Urinary bladder (tissue), 3 donors: ENCODE measurements at regions not wholly inside any gene's neighbourhood (a gene's known extent, or its start where the extent isn't known, plus 50 kb on each side); places are given as distances from the start of the nearest gene placed in this dataset.

Source experiments
- DNase-seq: peaks from one replicate; pipeline ENCODE4 v3.0.0-alpha.2; 2015; ENCODE audit errors: extremely low spot score
- H3K27ac ChIP-seq: one replicate; pipeline ENCODE4 v1.5.1; 2013; ENCODE audit warnings: low read depth, mild to moderate bottlenecking, moderate library complexity
- H3K36me3 ChIP-seq: one replicate; pipeline ENCODE4 v1.6.1; 2013; ENCODE audit warnings: mild to moderate bottlenecking, moderate library complexity; ENCODE audit not compliant: insufficient read depth
- H3K4me1 ChIP-seq: one replicate; pipeline ENCODE4 v1.6.1; 2013; ENCODE audit warnings: mild to moderate bottlenecking, moderate library complexity; ENCODE audit not compliant: insufficient read depth
- H3K4me3 ChIP-seq: one replicate; pipeline ENCODE4 v1.5.1; 2013; ENCODE audit warnings: low read depth, low read length
- WGBS: extraction: QIAGEN DNeasy Blood & Tissue Kit; methylation state at CpG from one replicate; pipeline ENCODE4 v1.1.7; 2013; 5-methylcytosine and 5-hydroxymethylcytosine counted together
- donor health status: healthy with polysubstance abuse.
- donor health status: healthy.

DNA sequence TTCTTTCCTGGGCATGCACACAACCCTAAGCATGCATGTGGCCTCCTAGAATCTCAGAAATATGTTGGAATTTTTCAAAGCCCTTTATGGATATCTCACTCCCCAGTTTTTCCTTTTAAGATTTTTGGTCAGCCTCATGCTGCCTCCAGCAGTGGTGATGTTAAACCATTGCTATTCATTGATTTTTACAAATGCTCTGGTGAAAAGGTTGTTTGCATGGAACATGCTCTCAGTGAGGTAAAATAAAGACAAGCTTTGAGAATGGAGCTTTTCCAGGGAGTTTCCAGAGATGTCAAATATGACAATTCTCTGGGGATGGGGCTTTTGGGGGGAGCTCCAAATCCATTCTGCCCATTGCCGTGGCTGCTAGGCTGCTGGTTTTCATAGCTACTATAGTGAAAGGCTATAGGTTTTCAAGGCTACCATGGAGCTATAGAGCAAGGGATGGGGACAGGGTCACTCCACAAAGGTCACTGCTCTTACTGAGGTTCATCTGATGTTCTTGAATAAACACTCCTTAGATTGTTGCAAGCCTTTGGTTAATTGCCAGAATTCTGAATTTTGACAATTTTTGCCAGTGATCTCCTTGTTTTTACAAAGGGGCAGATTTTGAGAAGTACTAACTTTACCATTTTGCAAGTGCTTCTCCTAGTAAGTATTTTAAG, 178.1 kb upstream of the ARG1 start:
- H3K36me3 ChIP-seq = no peaks in the 10 kb centered on the region
- no peaks in the 10 kb centered on the region for H3K4me1 ChIP-seq
- H3K27ac ChIP-seq = no peak overlapping the region
- no peak for DNase-seq
- 92% methylated on average over 1 of the region's 1 CpG for WGBS
- no peak overlapping the region for H3K4me3 ChIP-seq

- H3K4me3 ChIP-seq = no peak overlapping the region
- no peaks in the 10 kb centered on the region for H3K36me3 ChIP-seq
- no peak for DNase-seq
- no peak overlapping the region for H3K27ac ChIP-seq
- 21% methylated on average over 3 of the region's 3 CpGs for WGBS
- no peaks in the 10 kb centered on the region for H3K4me1 ChIP-seq
Measured at GRCh38 chr6:131398176-131398575, 174.8 kb upstream of the ARG1 start.

DNA sequence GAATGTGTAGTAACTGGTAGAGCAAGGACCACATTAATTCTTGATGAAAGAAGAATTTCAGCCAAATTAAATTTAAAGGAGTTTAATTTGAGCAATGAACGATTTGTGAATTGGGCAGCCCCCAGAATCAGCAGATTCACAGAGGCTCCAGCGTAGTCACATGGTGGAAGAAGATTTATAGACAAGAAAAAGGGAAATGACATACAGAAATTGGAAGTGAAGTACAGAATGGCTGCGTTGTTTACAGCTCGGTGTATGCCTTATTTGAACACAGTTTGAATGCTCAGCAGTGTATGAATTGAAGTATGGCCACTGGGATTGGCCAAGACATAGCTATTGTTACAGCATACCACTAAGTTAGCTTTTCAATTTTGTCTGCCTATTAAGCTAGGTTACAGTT, 173.6 kb upstream of the ARG1 start:
- Histone ChIP-seq H3K36me3 (no peaks in the 10 kb centered on the region), H3K27ac (peak overlapping the region; percentile 0), H3K4me3 (no peak overlapping the region), H3K4me1 (no peaks in the 10 kb centered on the region)
- 62% methylated on average over 4 of the region's 4 CpGs for WGBS
- DNase-seq = no peak

DNA sequence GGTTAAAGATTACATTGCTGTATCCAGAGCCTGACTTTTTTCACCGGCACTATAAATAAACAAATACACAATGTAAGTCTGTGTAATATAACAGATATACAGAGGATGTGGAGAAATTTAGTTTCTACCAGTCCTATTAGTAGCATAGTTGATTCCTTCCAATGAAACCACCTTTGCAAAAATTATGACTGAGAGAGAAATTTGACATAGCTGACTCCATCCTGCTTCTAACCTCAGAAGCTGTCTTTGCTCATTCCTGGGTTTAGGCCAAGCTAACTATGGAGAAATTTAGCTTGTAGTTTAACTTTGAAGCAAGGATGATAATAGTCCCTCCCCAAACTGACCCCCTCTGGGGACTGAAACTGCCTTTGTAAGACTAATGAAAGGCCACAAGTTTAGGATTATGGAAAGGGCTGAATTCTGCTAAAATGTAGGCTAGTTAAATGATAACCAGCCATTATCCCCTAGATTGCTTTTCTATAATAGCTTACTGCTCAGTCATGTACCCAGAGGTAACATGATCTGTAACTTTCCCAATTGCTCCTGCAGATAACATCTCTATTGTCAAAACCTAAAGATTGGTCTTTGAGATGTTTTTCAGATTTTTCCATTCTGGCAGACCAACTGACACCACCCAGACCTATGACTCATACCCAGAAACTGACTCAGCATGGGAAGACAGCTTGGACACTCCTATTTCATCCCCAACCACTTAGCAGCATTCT, 172.8 kb upstream of the ARG1 start:
- no peak for DNase-seq
- Histone ChIP-seq H3K36me3 (no peaks in the 10 kb centered on the region), H3K4me1 (no peaks in the 10 kb centered on the region), H3K27ac (no peak overlapping the region), H3K4me3 (no peak overlapping the region)
- 70% methylated on average over 1 of the region's 1 CpG for WGBS

DNA sequence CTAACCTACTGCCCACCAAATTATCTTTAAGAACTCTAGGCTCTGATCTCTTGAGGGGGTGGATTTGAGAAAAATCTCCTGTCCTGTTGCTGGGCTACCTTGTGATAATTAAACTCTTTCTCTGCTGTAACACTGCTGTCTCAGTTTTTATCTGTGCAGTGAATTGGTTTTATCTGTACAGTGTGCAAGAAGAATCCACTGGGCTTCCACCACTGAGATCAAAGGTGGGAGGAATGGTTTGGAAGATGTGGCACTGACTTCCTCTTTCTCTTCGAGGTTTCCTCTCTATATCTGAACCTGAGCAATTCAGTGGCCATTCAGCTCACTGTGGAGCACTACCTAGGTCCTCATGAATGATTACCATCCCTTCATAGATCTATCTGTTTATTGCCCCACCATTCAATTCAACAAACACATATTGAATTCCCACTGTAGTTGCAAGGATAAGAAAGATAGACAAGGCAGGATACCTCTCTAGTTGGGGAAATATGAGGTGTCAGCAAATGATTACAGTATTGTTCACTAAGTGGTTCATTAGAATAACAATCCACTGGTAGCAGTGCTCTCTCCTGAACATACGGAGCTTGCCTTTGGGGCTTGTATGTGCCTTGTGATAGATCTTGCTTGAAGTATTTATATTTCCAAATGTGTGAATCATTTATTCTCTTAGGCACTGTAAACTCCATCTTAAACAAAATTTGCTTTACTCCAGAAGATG, 172.1 kb upstream of the ARG1 start:
- H3K36me3 ChIP-seq = no peaks in the 10 kb centered on the region
- DNase-seq = no peak
- no peaks in the 10 kb centered on the region for H3K4me1 ChIP-seq
- no peak overlapping the region for H3K4me3 ChIP-seq
- no peak overlapping the region for H3K27ac ChIP-seq
- WGBS = 82% methylated on average over 2 of the region's 2 CpGs

GRCh38 chr6:131408811-131409210, 164.2 kb upstream of the ARG1 start:
- Histone ChIP-seq H3K4me3 (no peak overlapping the region), H3K36me3 (no peaks in the 10 kb centered on the region), H3K4me1 (no peaks in the 10 kb centered on the region), H3K27ac (no peak overlapping the region)
- no peak for DNase-seq
- WGBS = 69% methylated on average over 1 of the region's 1 CpG

DNA sequence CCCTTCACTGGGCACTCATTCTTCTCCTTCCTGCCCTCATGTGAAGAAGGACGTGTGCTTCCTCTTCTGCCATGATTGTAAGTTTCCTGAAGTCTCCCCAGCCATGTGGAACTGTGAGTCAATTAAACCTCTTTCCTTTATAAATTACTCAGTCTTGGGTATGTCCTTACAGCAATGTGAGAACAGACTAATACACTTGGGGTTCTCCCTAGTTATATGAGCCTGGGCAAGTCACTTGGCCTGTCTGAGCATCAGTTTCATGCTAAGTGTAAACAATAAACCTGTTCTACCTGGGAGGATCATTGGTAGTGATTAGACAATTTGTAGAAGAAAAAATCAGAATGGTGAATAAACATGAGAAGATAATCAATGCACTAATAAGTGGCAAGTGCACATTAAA, 162.2 kb upstream of the ARG1 start:
- WGBS = 53% methylated on average over 1 of the region's 1 CpG
- no peaks in the 10 kb centered on the region for H3K4me1 ChIP-seq

DNA sequence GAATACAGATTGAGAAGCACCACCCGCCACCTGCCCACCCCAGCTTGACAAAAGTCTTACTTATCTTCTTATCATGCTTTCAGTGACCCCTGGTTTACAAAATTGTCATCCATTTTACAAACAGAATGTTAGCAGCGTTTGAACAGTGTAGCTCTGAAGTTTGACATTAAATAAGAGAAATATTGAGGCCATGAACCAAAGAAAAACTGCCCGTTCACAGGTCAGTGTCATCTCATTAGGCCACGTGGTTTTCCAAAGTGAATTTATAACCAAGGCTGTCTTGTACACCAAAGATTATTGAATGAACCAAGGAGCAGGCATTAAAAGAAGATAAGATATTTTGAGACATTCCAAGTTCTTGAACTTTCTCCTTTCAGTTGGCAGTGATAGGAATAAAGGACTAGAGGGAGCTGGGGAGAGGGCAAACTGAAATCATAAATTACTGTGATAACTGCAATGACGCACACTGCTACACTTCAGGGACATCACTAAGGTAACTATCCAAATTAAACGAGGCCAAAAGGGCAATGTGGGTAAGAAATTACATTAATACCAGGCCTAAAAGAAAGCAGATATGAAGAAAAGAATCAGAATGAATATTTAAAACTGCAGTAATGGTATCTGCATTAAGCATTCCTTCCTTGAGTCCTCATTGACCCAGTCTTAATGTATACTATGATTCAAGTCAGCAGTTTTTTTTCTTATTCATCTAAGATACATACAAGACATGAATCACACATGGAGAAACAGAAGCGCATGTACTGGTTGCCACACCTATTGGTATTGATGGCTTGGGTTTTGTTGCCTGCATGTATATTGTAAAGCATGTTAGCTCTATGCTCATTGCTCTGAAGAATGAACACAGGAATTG, 159.8 kb upstream of the ARG1 start:
- no peak overlapping the region for H3K27ac ChIP-seq
- no peak overlapping the region for H3K4me3 ChIP-seq
- no peaks in the 10 kb centered on the region for H3K4me1 ChIP-seq
- 52% methylated on average over 7 of the region's 7 CpGs for WGBS
- H3K36me3 ChIP-seq = no peaks in the 10 kb centered on the region
- DNase-seq = no peak

More for the DNA sequence above, 162.2 kb upstream of the ARG1 start:
- Histone ChIP-seq H3K36me3 (no peaks in the 10 kb centered on the region), H3K4me3 (no peak overlapping the region), H3K27ac (no peak overlapping the region)
- DNase-seq = no peak

DNA sequence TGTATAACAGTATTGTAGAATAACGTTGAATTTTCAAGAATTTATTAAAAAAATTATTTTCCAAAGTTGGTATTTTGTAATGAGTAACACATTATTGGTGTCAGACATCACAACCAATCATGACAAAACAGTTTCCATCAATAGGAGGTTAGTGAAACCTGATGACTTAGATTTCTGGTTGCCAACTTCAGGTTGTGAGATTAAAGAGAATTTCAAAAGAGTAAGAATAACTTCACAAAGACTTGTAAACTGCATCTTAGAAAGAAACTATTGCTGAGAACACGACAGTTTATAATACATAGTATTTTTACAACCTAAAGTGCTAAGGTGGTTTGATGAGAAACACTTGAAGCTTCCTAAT, 159.2 kb upstream of the ARG1 start:
- no peak overlapping the region for H3K4me3 ChIP-seq
- no peaks in the 10 kb centered on the region for H3K4me1 ChIP-seq
- DNase-seq = no peak
- H3K27ac ChIP-seq = no peak overlapping the region
- H3K36me3 ChIP-seq = no peaks in the 10 kb centered on the region
- WGBS = 60% methylated on average over 2 of the region's 2 CpGs

GRCh38 chr6:131414956-131415355, 158.1 kb upstream of the ARG1 start:
- Histone ChIP-seq H3K36me3 (no peaks in the 10 kb centered on the region), H3K4me3 (no peak overlapping the region), H3K27ac (no peak overlapping the region), H3K4me1 (no peaks in the 10 kb centered on the region)
- 77% methylated on average over 7 of the region's 7 CpGs for WGBS
- no peak for DNase-seq

DNA sequence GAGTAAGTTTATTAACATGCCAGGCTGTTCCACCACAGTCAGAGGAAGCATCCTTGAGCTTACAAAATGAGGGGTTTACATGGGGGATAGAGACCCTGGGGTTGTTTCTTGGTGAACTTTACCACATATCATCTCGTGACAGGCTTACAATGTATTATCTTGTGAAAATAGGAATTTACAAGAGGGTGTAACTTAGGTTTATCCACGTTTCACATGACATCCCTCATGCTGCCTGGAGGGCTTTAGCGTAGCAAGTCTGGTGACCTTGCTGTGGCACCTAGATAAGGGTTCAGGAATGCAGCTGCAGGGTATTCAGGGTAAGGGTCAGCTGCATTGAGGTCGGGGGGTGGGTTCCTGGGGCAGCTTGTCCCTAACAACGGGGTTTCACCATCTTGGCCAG, 154.6 kb upstream of the ARG1 start:
- H3K4me3 ChIP-seq = no peak overlapping the region
- no peak overlapping the region for H3K27ac ChIP-seq
- WGBS = 42% methylated on average over 5 of the region's 5 CpGs
- no peaks in the 10 kb centered on the region for H3K4me1 ChIP-seq
- DNase-seq = no peak
- H3K36me3 ChIP-seq = no peaks in the 10 kb centered on the region

DNA sequence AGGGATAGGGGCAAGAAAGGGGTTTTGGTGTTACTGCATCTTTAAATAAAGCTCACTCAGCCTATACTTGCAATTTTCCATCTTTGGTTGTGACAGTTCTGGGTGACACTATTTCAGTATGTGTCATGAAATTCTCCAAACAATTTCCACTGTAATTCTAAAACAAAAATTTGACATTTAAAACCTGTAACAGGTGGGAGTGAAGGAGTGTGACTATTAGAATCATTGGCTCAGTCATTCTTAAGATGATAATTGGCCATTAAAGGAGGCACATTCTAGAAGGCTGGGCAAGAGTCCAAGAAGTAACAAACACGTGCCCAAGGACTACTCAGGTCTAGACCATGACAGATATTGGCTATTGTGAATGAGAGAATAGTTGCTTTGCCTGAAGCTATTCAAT, 153.3 kb upstream of the ARG1 start:
- 34% methylated on average over 1 of the region's 1 CpG for WGBS
- Histone ChIP-seq H3K4me3 (no peak overlapping the region), H3K36me3 (no peaks in the 10 kb centered on the region), H3K4me1 (no peaks in the 10 kb centered on the region), H3K27ac (no peak overlapping the region)
- no peak for DNase-seq

GRCh38 chr6:131424016-131424415, 149.0 kb upstream of the ARG1 start:
- H3K4me1 ChIP-seq = no peaks in the 10 kb centered on the region
- H3K27ac ChIP-seq = no peak overlapping the region
- no peaks in the 10 kb centered on the region for H3K36me3 ChIP-seq
- DNase-seq = no peak
- H3K4me3 ChIP-seq = no peak overlapping the region
